Stromal cell of bone marrow (primary cell): ENCODE measurements at regions not wholly inside any gene's neighbourhood (a gene's known extent, or its start where the extent isn't known, plus 50 kb on each side); places are given as distances from the start of the nearest gene placed in this dataset.

Experiments used
- DNase-seq: peaks from one replicate; pipeline ENCODE4 v3.0.0-alpha.2; 2012; ENCODE audit warnings: low read depth

GRCh38 chr16:48487287-48487686, 102.1 kb upstream of the SIAH1 start:
- DNase-seq = peak; percentile 14

- no peak for DNase-seq
Observed at GRCh38 chr16:48481772-48482171, 96.6 kb upstream of the SIAH1 start.

GRCh38 chr16:48481211-48481610, 96.0 kb upstream of the SIAH1 start:
- no peak for DNase-seq

GRCh38 chr16:48479955-48480354, 94.7 kb upstream of the SIAH1 start:
- no peak for DNase-seq

- no peak for DNase-seq
Observed at GRCh38 chr16:48479329-48479728, 94.1 kb upstream of the SIAH1 start.

GRCh38 chr16:48478393-48478792, 93.2 kb upstream of the SIAH1 start:
- DNase-seq = no peak

GRCh38 chr16:48471435-48471834, 86.2 kb upstream of the SIAH1 start:
- no peak for DNase-seq

- no peak for DNase-seq
Observed at GRCh38 chr16:48462106-48462740, 77.0 kb upstream of the SIAH1 start.

- no peak for DNase-seq
Observed at GRCh38 chr16:48459167-48459566, 74.0 kb upstream of the SIAH1 start.

- no peak for DNase-seq
Observed at GRCh38 chr16:48454051-48454450, 68.8 kb upstream of the SIAH1 start.

- DNase-seq = no peak
Observed at GRCh38 chr16:48452991-48453760, 68.0 kb upstream of the SIAH1 start.

GRCh38 chr16:48451323-48451722, 66.1 kb upstream of the SIAH1 start:
- DNase-seq = no peak

GRCh38 chr16:48450367-48450766, 65.2 kb upstream of the SIAH1 start:
- DNase-seq = no peak

GRCh38 chr16:48448841-48449481, 63.7 kb upstream of the SIAH1 start:
- no peak for DNase-seq

- no peak for DNase-seq
Observed at GRCh38 chr16:48447940-48448536, 62.8 kb upstream of the SIAH1 start.

- DNase-seq = no peak
Observed at GRCh38 chr16:48447428-48447827, 62.2 kb upstream of the SIAH1 start.

- DNase-seq = no peak
Observed at GRCh38 chr16:48446534-48446920, 61.3 kb upstream of the SIAH1 start.

GRCh38 chr16:48445782-48446533, 60.7 kb upstream of the SIAH1 start:
- DNase-seq = no peak

- DNase-seq = peak; percentile 87
Observed at GRCh38 chr16:48444574-48444973, 59.4 kb upstream of the SIAH1 start.

GRCh38 chr16:48442379-48442778, 57.2 kb upstream of the SIAH1 start:
- DNase-seq = no peak

GRCh38 chr16:48441863-48442279, 56.7 kb upstream of the SIAH1 start:
- no peak for DNase-seq

GRCh38 chr16:48441106-48441505, 55.9 kb upstream of the SIAH1 start:
- DNase-seq = no peak
